B cell (primary cell): ENCODE measurements at regions not wholly inside any gene's neighbourhood (a gene's known extent, or its start where the extent isn't known, plus 50 kb on each side); places are given as distances from the start of the nearest gene placed in this dataset.

Experiments used
- ATAC-seq: fragments of 200-7000 bp; cut with Tn5 transposase; one replicate; pipeline ENCODE4 v1.10.0; 2021; ENCODE audit warnings: low read depth, mild to moderate bottlenecking, moderate number of reproducible peaks, moderate library complexity
- CTCF ChIA-PET: fragments of 350-600 bp; sonication (Branson Sonifier 250); formaldehyde crosslinking; loops from one replicate; lab custom pipeline; 2021; ENCODE audit warnings: antibody characterized with exemption, inconsistent platforms; lab: Charles Lee
- POLR2A ChIA-PET: fragments of 350-600 bp; sonication (Branson Sonifier 250); formaldehyde crosslinking; loops from one replicate; lab custom pipeline; 2021; ENCODE audit warnings: antibody characterized with exemption; lab: Charles Lee
- DNase-seq: peaks from one replicate; pipeline ENCODE4 v3.0.0; 2013
- H2AFZ ChIP-seq: 2 replicates; pipeline ENCODE4 v1.6.1; 2012; ENCODE audit warnings: mild to moderate bottlenecking, low read depth, low read length; ENCODE audit not compliant: insufficient read depth, poor library complexity, severe bottlenecking
- H3K27ac ChIP-seq, 2 donors: 1 replicate in 1 of 2; 2 replicates in 1 of 2; pipeline ENCODE4 v1.5.1; 2012 to 2013; ENCODE audit warnings: low read length in 2 of 2, mild to moderate bottlenecking in 2 of 2, moderate library complexity in 1 of 2
- H3K27me3 ChIP-seq, 4 experiments: fragments of 200-600 bp in 1 of 4; sonication (generic) in 1 of 4; replicated peaks in 1 of 4; 1 replicate in 2 of 4; 2 replicates in 2 of 4; pipeline versions ENCODE4 v1.6.1 to v1.7.0; 2013 to 2016; ENCODE audit warnings: low read length in 3 of 4, mild to moderate bottlenecking in 2 of 4, mixed read lengths in 1 of 4, moderate library complexity in 1 of 4; ENCODE audit not compliant: insufficient read depth in 4 of 4, control insufficient read depth in 3 of 4; ENCODE audit errors: control extremely low read depth in 1 of 4
- H3K36me3 ChIP-seq, 2 experiments: replicated peaks in 1 of 2; 1 replicate in 1 of 2; 2 replicates in 1 of 2; pipeline versions ENCODE4 v1.6.1 to v1.7.1; 2013; ENCODE audit warnings: low read length in 1 of 2; ENCODE audit not compliant: insufficient read depth in 2 of 2, control insufficient read depth in 1 of 2; ENCODE audit errors: control extremely low read depth in 1 of 2, extremely low read depth in 1 of 2
- H3K4me1 ChIP-seq, 2 donors: fragments of 200-600 bp in 1 of 2; sonication (generic) in 1 of 2; 1 replicate in 1 of 2; 2 replicates in 1 of 2; pipeline versions ENCODE4 v1.5.1 to v1.6.1; 2013 to 2017; ENCODE audit warnings: low read length in 2 of 2; ENCODE audit not compliant: control insufficient read depth in 2 of 2, insufficient read depth in 2 of 2
- H3K4me2 ChIP-seq: replicated peaks from 2 replicates; pipeline ENCODE3; 2012; ENCODE audit warnings: mild to moderate bottlenecking, low read depth, low read length; ENCODE audit not compliant: poor library complexity, severe bottlenecking
- H3K4me3 ChIP-seq, 5 experiments: fragments of 200-600 bp in 1 of 5; sonication (generic) in 1 of 5; 1 replicate in 3 of 5; 2 replicates in 2 of 5; pipeline versions ENCODE4 v1.5.1 to v1.7.0; 2011 to 2016; ENCODE audit warnings: low read length in 4 of 5, mild to moderate bottlenecking in 4 of 5, low read depth in 2 of 5, control low read depth in 1 of 5, moderate library complexity in 1 of 5; ENCODE audit not compliant: insufficient read depth in 1 of 5; ENCODE audit errors: control extremely low read depth in 1 of 5, extremely low read depth in 1 of 5
- H3K79me2 ChIP-seq: fragments of 200-600 bp; sonication (generic); one replicate; pipeline ENCODE4 v1.6.0; 2016; ENCODE audit warnings: low read length; ENCODE audit not compliant: control insufficient read depth, insufficient read depth
- H3K9ac ChIP-seq: fragments of 200-600 bp; sonication (generic); 2 replicates; pipeline ENCODE4 v1.6.1; 2017; ENCODE audit warnings: mild to moderate bottlenecking, low read length, moderate library complexity
- H3K9me3 ChIP-seq, 3 donors: one replicate each; pipeline versions ENCODE4 v1.6.1 to v1.7.1; 2013; ENCODE audit warnings: low read length in 2 of 3; ENCODE audit not compliant: control insufficient read depth in 2 of 3, insufficient read depth in 1 of 3; ENCODE audit errors: control extremely low read depth in 1 of 3
- H4K20me1 ChIP-seq: 2 replicates; pipeline ENCODE4 v1.6.0; 2012; ENCODE audit warnings: mild to moderate bottlenecking, low read length; ENCODE audit not compliant: insufficient read depth, control insufficient read depth, poor library complexity, severe bottlenecking
- H3K27ac Mint-ChIP-seq: one replicate; pipeline ENCODE4 v1.8.0; 2021; ENCODE audit warnings: mixed read lengths
- H3K27me3 Mint-ChIP-seq: one replicate; pipeline ENCODE4 v1.8.0; 2021; ENCODE audit warnings: mixed read lengths
- H3K4me1 Mint-ChIP-seq: one replicate; pipeline ENCODE4 v1.8.0; 2021; ENCODE audit warnings: mixed read lengths
- H3K4me3 Mint-ChIP-seq: one replicate; pipeline ENCODE4 v1.8.0; 2021; ENCODE audit warnings: mixed read lengths
- H3K9me3 Mint-ChIP-seq: one replicate; pipeline ENCODE4 v1.8.0; 2022; ENCODE audit warnings: mixed read lengths; ENCODE audit not compliant: insufficient read depth
- CTCF ChIP-seq: fragments of 200-600 bp; IDR thresholded peaks from one replicate; pipeline ENCODE4 v1.8.0; 2022; ENCODE audit warnings: antibody characterized with exemption, mild to moderate bottlenecking
- EZH2 ChIP-seq: IDR thresholded peaks from 2 replicates; pipeline ENCODE4 v1.6.1; 2012; ENCODE audit warnings: borderline replicate concordance, low read depth, mild to moderate bottlenecking, moderate library complexity, low read length; ENCODE audit not compliant: insufficient read depth, poor library complexity, severe bottlenecking
- WGBS: methylation state at CpG from one replicate; pipeline ENCODE4 v1.1.5; 2013; ENCODE audit warnings: missing lambda C conversion rate; ENCODE audit not compliant: insufficient coverage; 5-methylcytosine and 5-hydroxymethylcytosine counted together
- intact Hi-C: fragments of 100-400 bp; cut with micrococcal nuclease; formaldehyde crosslinking; loops from one replicate; pipeline ENCODE4 v1.10.0; 2022

GRCh38 chr6:54632984-54633565 lies 213.5 kb upstream of the FAM83B start:
- ChIA-PET POLR2A (no interaction called here), CTCF (no interaction called here)
- no peaks in the 10 kb centered on the region for H4K20me1 ChIP-seq
- H3K27me3 ChIP-seq: no peaks in the 10 kb centered on the region
- DNase-seq: no peak
- no peak overlapping the region for H3K4me2 ChIP-seq
- H3K9me3 Mint-ChIP-seq: peaks cover 9% of the 10 kb centered on the region
- ATAC-seq: no peak
- no peak overlapping the region for H3K9ac ChIP-seq
- H3K79me2 ChIP-seq: no peaks in the 10 kb centered on the region
- H3K4me1 Mint-ChIP-seq: no peaks in the 10 kb centered on the region
- no peak overlapping the region for H3K27ac Mint-ChIP-seq
- intact Hi-C loops: no loop called here
- H3K27ac ChIP-seq: no peak overlapping the region
- H3K9me3 ChIP-seq: no peaks in the 10 kb centered on the region
- no peak overlapping the region for H3K4me3 Mint-ChIP-seq
- TF ChIP-seq CTCF (no peak), EZH2 (no peak)
- H3K4me3 ChIP-seq: no peak overlapping the region
- H3K36me3 ChIP-seq: no peaks in the 10 kb centered on the region
- no peak overlapping the region for H2AFZ ChIP-seq
- no peaks in the 10 kb centered on the region for H3K4me1 ChIP-seq
- 77% methylated on average over 2 of the region's 2 CpGs for WGBS
- no peaks in the 10 kb centered on the region for H3K27me3 Mint-ChIP-seq

GRCh38 chr6:54633601-54634000 lies 213.0 kb upstream of the FAM83B start:
- Mint-ChIP-seq H3K27ac (no peak overlapping the region), H3K27me3 (no peaks in the 10 kb centered on the region), H3K9me3 (peaks cover 9% of the 10 kb centered on the region), H3K4me3 (no peak overlapping the region), H3K4me1 (no peaks in the 10 kb centered on the region)
- no peaks in the 10 kb centered on the region for H3K4me1 ChIP-seq
- no peaks in the 10 kb centered on the region for H4K20me1 ChIP-seq
- no peak for ATAC-seq
- no peaks in the 10 kb centered on the region for H3K27me3 ChIP-seq
- H3K36me3 ChIP-seq: no peaks in the 10 kb centered on the region
- H3K9me3 ChIP-seq: no peaks in the 10 kb centered on the region
- H2AFZ ChIP-seq: no peak overlapping the region
- H3K79me2 ChIP-seq: no peaks in the 10 kb centered on the region
- no peak for DNase-seq
- TF ChIP-seq CTCF: no peak
- ChIA-PET POLR2A (no interaction called here), CTCF (no interaction called here)
- no peak overlapping the region for H3K4me3 ChIP-seq
- intact Hi-C loops: no loop called here
- H3K27ac ChIP-seq: no peak overlapping the region
- no CpG with 5 or more reads among the region's 4 CpGs for WGBS
- H3K4me2 ChIP-seq: no peak overlapping the region
- H3K9ac ChIP-seq: no peak overlapping the region
